ENCODE measurements at regions not wholly inside any gene's neighbourhood (a gene's known extent, or its start where the extent isn't known, plus 50 kb on each side); places are given as distances from the start of the nearest gene placed in this dataset.
"Not testable (repeated sequence)": the region's sequence is repeated elsewhere in the genome, so short reads cannot be mapped to it uniquely, and the experiment has no call there.

DNA sequence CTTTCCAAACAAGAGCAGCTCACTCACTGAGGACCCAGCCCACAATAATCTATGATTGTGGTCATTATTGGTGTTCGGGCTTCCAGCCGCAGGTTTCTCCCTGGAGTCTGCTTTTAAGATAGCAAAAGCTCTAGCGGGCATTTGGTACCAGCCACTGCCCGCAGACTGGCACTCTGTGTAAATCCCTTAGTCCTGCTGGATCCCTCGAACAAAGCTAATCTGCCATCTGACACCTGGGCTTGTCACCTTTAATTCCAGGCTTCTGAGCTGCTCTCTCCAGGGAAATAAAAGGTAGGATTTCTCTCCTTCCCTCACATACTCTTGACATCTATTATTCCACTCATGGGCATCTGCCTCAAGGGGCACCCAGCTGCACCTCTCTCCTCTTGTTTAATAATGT, 158.7 kb downstream of the PDCD6IP start:
- Histone ChIP-seq H3K4me1 (ENCODE audit: control insufficient read depth, insufficient read depth, low read length, unreplicated experiment) (no peaks in the 10 kb centered on the region), H3K79me2 (ENCODE audit: control insufficient read depth, insufficient read depth, low read length, unreplicated experiment) (no peaks in the 10 kb centered on the region), H3K36me3 (ENCODE audit: insufficient read depth, low read length) (no peaks in the 10 kb centered on the region), H3K27me3 (ENCODE audit: insufficient read depth, low read length) (peaks cover 28% of the 10 kb centered on the region), H3K27ac (ENCODE audit: low read depth, low read length) (no peak overlapping the region), H2AFZ (ENCODE audit: low read length, unreplicated experiment) (no peak overlapping the region), H3K4me3 (ENCODE audit: low read depth, low read length) (no peak overlapping the region)

DNA sequence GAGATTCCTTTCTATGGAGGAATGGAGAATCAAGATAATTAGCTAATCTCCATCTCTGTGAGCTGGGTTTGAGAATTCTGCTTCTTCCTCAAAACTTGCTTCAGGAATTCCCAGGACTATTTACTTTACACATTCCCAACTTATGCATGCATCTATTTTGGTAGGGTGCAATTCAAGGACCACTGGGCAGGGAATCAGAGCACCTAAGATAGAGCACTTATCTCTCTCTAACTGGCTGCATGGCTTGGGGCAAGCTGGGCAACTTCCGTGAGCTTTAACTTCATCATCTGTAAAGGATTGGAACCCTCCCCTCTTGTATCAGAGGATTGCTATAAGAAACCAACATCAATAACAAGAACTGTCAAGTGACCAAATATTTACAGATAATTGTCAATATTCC, 160.2 kb downstream of the PDCD6IP start:
- Histone ChIP-seq H2AFZ (ENCODE audit: low read length, unreplicated experiment) (no peak overlapping the region), H3K4me3 (ENCODE audit: low read depth, low read length) (no peak overlapping the region), H3K36me3 (ENCODE audit: insufficient read depth, low read length) (no peaks in the 10 kb centered on the region), H3K4me1 (ENCODE audit: control insufficient read depth, insufficient read depth, low read length, unreplicated experiment) (no peaks in the 10 kb centered on the region), H3K27me3 (ENCODE audit: insufficient read depth, low read length) (peaks cover 23% of the 10 kb centered on the region), H3K27ac (ENCODE audit: low read depth, low read length) (no peak overlapping the region), H3K79me2 (ENCODE audit: control insufficient read depth, insufficient read depth, low read length, unreplicated experiment) (no peaks in the 10 kb centered on the region)

DNA sequence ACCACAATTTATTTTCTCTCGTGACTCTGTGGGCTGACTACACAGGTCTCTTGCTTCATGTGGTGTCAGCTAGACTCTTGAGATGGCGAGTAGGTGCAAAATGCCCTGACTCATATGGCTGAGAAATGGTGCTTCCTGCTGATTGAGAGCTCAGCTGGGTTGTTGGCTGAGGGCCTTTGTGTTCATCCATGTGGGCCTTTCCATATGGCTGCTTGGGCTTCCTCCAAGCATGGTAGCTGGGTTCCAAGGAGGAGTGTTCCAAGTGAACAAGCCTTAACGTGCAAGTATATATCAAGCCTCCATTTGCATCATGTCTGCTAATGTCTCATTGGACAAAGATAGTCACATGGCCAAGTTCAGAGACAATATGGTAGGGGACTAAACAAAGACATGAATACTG, 164.0 kb downstream of the PDCD6IP start:
- no peak overlapping the region for H3K27ac ChIP-seq (ENCODE audit: low read depth, low read length)
- H3K4me3 ChIP-seq (ENCODE audit: low read depth, low read length): no peak overlapping the region
- no peaks in the 10 kb centered on the region for H3K4me1 ChIP-seq (ENCODE audit: control insufficient read depth, insufficient read depth, low read length, unreplicated experiment)
- peaks cover 16% of the 10 kb centered on the region for H3K27me3 ChIP-seq (ENCODE audit: insufficient read depth, low read length)
- H2AFZ ChIP-seq (ENCODE audit: low read length, unreplicated experiment): no peak overlapping the region
- no peaks in the 10 kb centered on the region for H3K36me3 ChIP-seq (ENCODE audit: insufficient read depth, low read length)
- H3K79me2 ChIP-seq (ENCODE audit: control insufficient read depth, insufficient read depth, low read length, unreplicated experiment): no peaks in the 10 kb centered on the region

DNA sequence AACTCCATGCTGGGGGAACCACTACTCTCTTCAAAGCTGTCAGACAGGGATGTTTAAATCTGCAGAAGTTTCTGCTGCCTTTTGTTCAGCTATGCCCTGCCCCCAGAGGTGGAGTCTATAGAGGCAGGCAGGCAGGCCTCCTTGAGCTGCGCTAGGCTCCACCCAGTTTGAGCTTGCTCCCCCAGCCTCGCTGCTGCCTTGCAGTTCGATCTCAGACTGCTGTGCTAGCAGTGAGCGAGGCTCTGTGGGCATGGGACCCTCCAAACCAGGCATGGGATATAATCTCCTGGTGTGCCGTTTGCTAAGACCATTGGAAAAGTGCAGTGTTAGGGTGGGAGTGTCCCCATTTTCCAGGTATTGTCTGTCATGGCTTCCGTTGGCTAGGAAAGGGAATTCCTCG, 171.8 kb downstream of the PDCD6IP start:
- H3K79me2 ChIP-seq (ENCODE audit: control insufficient read depth, insufficient read depth, low read length, unreplicated experiment); H3K4me3 ChIP-seq (ENCODE audit: low read depth, low read length); H3K27ac ChIP-seq (ENCODE audit: low read depth, low read length); H3K36me3 ChIP-seq (ENCODE audit: insufficient read depth, low read length); H3K4me1 ChIP-seq (ENCODE audit: control insufficient read depth, insufficient read depth, low read length, unreplicated experiment); H2AFZ ChIP-seq (ENCODE audit: low read length, unreplicated experiment): not testable (repeated sequence)
- peaks cover 28% of the 10 kb centered on the region for H3K27me3 ChIP-seq (ENCODE audit: insufficient read depth, low read length)

GRCh38 chr3:33971055-33971454, 172.6 kb downstream of the PDCD6IP start:
- Histone ChIP-seq H3K27me3 (ENCODE audit: insufficient read depth, low read length) (peaks cover 28% of the 10 kb centered on the region), H3K4me3 (ENCODE audit: low read depth, low read length) (no peak overlapping the region), H3K4me1 (ENCODE audit: control insufficient read depth, insufficient read depth, low read length, unreplicated experiment) (no peaks in the 10 kb centered on the region), H3K36me3 (ENCODE audit: insufficient read depth, low read length) (no peaks in the 10 kb centered on the region), H3K79me2 (ENCODE audit: control insufficient read depth, insufficient read depth, low read length, unreplicated experiment) (no peaks in the 10 kb centered on the region), H3K27ac (ENCODE audit: low read depth, low read length) (no peak overlapping the region), H2AFZ (ENCODE audit: low read length, unreplicated experiment) (no peak overlapping the region)

DNA sequence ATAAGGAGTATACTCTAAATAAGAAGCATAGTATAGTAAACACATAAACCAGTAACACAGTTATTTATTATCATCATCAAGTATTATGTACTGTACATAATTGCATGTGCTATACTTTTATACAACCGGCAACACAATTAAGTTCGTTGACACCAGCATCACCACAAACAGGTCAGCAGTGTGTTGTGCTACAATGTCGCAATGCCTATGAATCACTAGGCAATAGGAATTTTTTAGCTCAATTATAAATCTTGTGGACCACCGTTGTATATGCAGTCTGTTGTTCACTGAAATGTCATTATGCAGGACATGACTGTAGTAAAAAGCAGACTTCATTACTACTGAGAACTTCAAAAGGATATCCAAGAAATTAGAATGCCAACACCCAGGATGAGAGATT, 177.0 kb downstream of the PDCD6IP start:
- peaks cover 24% of the 10 kb centered on the region; the same call in 1 of the 2 replicates for H3K27me3 ChIP-seq (ENCODE audit: insufficient read depth, low read length)
- no peaks in the 10 kb centered on the region for H3K4me1 ChIP-seq (ENCODE audit: control insufficient read depth, insufficient read depth, low read length, unreplicated experiment)
- H3K27ac ChIP-seq (ENCODE audit: low read depth, low read length): no peak overlapping the region
- H3K36me3 ChIP-seq (ENCODE audit: insufficient read depth, low read length): no peaks in the 10 kb centered on the region
- no peak overlapping the region for H2AFZ ChIP-seq (ENCODE audit: low read length, unreplicated experiment)
- no peaks in the 10 kb centered on the region for H3K79me2 ChIP-seq (ENCODE audit: control insufficient read depth, insufficient read depth, low read length, unreplicated experiment)
- H3K4me3 ChIP-seq (ENCODE audit: low read depth, low read length): no peak overlapping the region

- Histone ChIP-seq H3K27ac (ENCODE audit: low read depth, low read length) (no peak overlapping the region), H2AFZ (ENCODE audit: low read length, unreplicated experiment) (no peak overlapping the region), H3K27me3 (ENCODE audit: insufficient read depth, low read length) (peaks cover 7% of the 10 kb centered on the region; the same call in 1 of the 2 replicates), H3K4me1 (ENCODE audit: control insufficient read depth, insufficient read depth, low read length, unreplicated experiment) (no peaks in the 10 kb centered on the region), H3K36me3 (ENCODE audit: insufficient read depth, low read length) (no peaks in the 10 kb centered on the region), H3K79me2 (ENCODE audit: control insufficient read depth, insufficient read depth, low read length, unreplicated experiment) (no peaks in the 10 kb centered on the region), H3K4me3 (ENCODE audit: low read depth, low read length) (no peak overlapping the region)
Measured at GRCh38 chr3:33977227-33977626, 178.8 kb downstream of the PDCD6IP start.

GRCh38 chr3:33980252-33980651, 181.8 kb downstream of the PDCD6IP start:
- H3K4me1 ChIP-seq (ENCODE audit: control insufficient read depth, insufficient read depth, low read length, unreplicated experiment): no peaks in the 10 kb centered on the region
- H3K4me3 ChIP-seq (ENCODE audit: low read depth, low read length): no peak overlapping the region
- H3K36me3 ChIP-seq (ENCODE audit: insufficient read depth, low read length): no peaks in the 10 kb centered on the region
- no peaks in the 10 kb centered on the region for H3K27me3 ChIP-seq (ENCODE audit: insufficient read depth, low read length)
- H3K27ac ChIP-seq (ENCODE audit: low read depth, low read length): no peak overlapping the region
- no peaks in the 10 kb centered on the region for H3K79me2 ChIP-seq (ENCODE audit: control insufficient read depth, insufficient read depth, low read length, unreplicated experiment)
- H2AFZ ChIP-seq (ENCODE audit: low read length, unreplicated experiment): no peak overlapping the region

DNA sequence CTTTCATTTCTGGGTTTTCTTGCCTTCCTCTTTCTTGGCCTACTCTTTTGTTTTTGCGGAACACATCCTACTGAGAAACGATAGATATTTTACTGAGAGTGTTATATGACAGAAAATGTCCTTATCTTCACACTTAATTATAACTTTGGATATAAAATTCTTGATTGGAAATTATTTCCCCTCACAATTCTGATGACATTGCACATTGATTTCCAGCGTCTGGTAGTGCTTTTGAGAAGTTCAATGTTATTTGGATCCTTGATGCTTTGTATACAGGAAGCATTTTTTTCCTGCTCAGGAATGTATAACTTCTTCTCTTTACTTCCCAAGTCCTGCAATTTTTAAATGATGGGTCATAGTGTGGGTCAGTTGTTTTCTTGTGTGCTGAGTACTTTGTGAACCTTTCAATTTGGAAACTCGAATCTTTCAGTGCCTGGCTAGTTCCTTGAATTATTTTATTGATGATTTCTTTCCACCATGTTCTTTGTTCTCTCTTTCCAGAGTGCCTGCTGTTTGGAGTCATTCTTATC, 183.9 kb downstream of the PDCD6IP start:
- Histone ChIP-seq H3K4me3 (ENCODE audit: low read depth, low read length) (no peak overlapping the region), H3K79me2 (ENCODE audit: control insufficient read depth, insufficient read depth, low read length, unreplicated experiment) (no peaks in the 10 kb centered on the region), H3K27me3 (ENCODE audit: insufficient read depth, low read length) (no peaks in the 10 kb centered on the region), H2AFZ (ENCODE audit: low read length, unreplicated experiment) (no peak overlapping the region), H3K27ac (ENCODE audit: low read depth, low read length) (no peak overlapping the region), H3K4me1 (ENCODE audit: control insufficient read depth, insufficient read depth, low read length, unreplicated experiment) (no peaks in the 10 kb centered on the region), H3K36me3 (ENCODE audit: insufficient read depth, low read length) (no peaks in the 10 kb centered on the region)

- H3K27ac ChIP-seq (ENCODE audit: low read depth, low read length); H3K79me2 ChIP-seq (ENCODE audit: control insufficient read depth, insufficient read depth, low read length, unreplicated experiment): not testable (repeated sequence)
Measured at GRCh38 chr3:33982949-33983348, 184.5 kb downstream of the PDCD6IP start.

GRCh38 chr3:33989229-33989628, 190.8 kb downstream of the PDCD6IP start:
- Histone ChIP-seq H3K27me3 (ENCODE audit: insufficient read depth, low read length) (peaks cover 3% of the 10 kb centered on the region; the same call in 1 of the 2 replicates), H3K36me3 (ENCODE audit: insufficient read depth, low read length) (no peaks in the 10 kb centered on the region), H3K4me1 (ENCODE audit: control insufficient read depth, insufficient read depth, low read length, unreplicated experiment) (no peaks in the 10 kb centered on the region), H2AFZ (ENCODE audit: low read length, unreplicated experiment) (no peak overlapping the region), H3K4me3 (ENCODE audit: low read depth, low read length) (no peak overlapping the region), H3K79me2 (ENCODE audit: control insufficient read depth, insufficient read depth, low read length, unreplicated experiment) (no peaks in the 10 kb centered on the region), H3K27ac (ENCODE audit: low read depth, low read length) (no peak overlapping the region)

More at GRCh38 chr3:33982949-33983348, 184.5 kb downstream of the PDCD6IP start:
- H3K27me3 ChIP-seq (ENCODE audit: insufficient read depth, low read length); H3K4me3 ChIP-seq (ENCODE audit: low read depth, low read length); H3K36me3 ChIP-seq (ENCODE audit: insufficient read depth, low read length); H3K4me1 ChIP-seq (ENCODE audit: control insufficient read depth, insufficient read depth, low read length, unreplicated experiment); H2AFZ ChIP-seq (ENCODE audit: low read length, unreplicated experiment): not testable (repeated sequence)
